ENCODE measurements at regions not wholly inside any gene's neighbourhood (a gene's known extent, or its start where the extent isn't known, plus 50 kb on each side); places are given as distances from the start of the nearest gene placed in this dataset.

- TF ChIP-seq POLR2A (IDR thresholded peaks at IDR 0.05) (no peak), CTCF (IDR thresholded peaks at IDR 0.05) (no peak)
Observed at GRCh38 chr17:74118504-74118903, 85.0 kb upstream of the RPL38 start.
